ENCODE measurements at regions not wholly inside any gene's neighbourhood (a gene's known extent, or its start where the extent isn't known, plus 50 kb on each side); places are given as distances from the start of the nearest gene placed in this dataset.

GRCh38 chr15:100808691-100809090 lies 70.9 kb upstream of the ALDH1A3 start:
- TF ChIP-seq POLR2A (IDR thresholded peaks at IDR 0.05) (no peak), CTCF (IDR thresholded peaks at IDR 0.05) (no peak)

All from stomach (tissue), 4 donors.